ENCODE measurements at regions not wholly inside any gene's neighbourhood (a gene's known extent, or its start where the extent isn't known, plus 50 kb on each side); places are given as distances from the start of the nearest gene placed in this dataset.

DNA sequence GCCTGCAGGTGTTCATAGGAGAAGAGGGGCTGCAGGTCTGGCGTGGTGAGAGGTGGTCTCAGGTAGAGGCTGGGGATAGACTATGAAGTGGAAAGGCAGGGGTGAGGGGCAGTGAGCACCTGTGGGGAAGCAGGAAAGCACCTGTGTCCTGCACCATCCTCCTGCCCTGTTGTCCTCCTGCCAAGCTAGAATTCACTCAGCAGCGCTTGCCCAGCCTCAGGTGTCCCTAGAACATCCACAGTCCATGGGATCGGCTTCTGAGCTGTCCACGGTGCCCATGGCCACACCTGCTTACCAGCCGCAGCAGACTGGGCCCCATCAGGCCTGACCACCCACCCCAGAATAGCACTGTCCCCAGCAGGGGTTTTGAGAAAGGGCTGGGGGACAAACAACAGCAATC is 456.2 kb upstream of the SULF2 start:
- no peak for ATAC-seq
- Histone ChIP-seq H3K27me3 (ENCODE audit: control insufficient read depth in 1 of 2, insufficient read depth in 2 of 2, low read length in 2 of 2) (0 out of 5 replicates have a peak, but pooled peaks cover 0 to 7% of the 10 kb centered on the region in 2 experiments), H3K27ac (ENCODE audit: extremely low read length, insufficient read depth, low read length) (no peak overlapping the region), H4K20me1 (ENCODE audit: insufficient read depth, low read length) (no peaks in the 10 kb centered on the region), H3K36me3 (replicated peaks in 1 of 2; ENCODE audit: control insufficient read depth in 1 of 2, insufficient read depth in 2 of 2, low read length in 2 of 2) (no peaks in the 10 kb centered on the region), H3K79me2 (ENCODE audit: insufficient read depth, low read length) (no peaks in the 10 kb centered on the region), H3K4me1 (ENCODE audit: insufficient read depth, low read length) (no peaks in the 10 kb centered on the region), H3K9ac (ENCODE audit: insufficient read depth, low read depth, low read length) (no peak overlapping the region), H3K4me2 (ENCODE audit: low read depth, low read length) (no peak overlapping the region), H3K4me3 (replicated peaks in 1 of 3; ENCODE audit: insufficient read depth in 1 of 3, low read depth in 2 of 3, low read length in 3 of 3) (no peak overlapping the region), H2AFZ (ENCODE audit: low read length) (no peak overlapping the region), H3K9me3 (ENCODE audit: low read length) (no peaks in the 10 kb centered on the region)
- DNase-seq (ENCODE audit: low spot score) = no peak
- intact Hi-C loops (cut with micrococcal nuclease; ENCODE audit: unreplicated experiment) = no loop called here
- FAIRE-seq = no peak
- ChIA-PET CTCF (ENCODE audit: low intra/inter-chr PET ratio, low total read pairs) (no interaction called here), POLR2A (no interaction called here)
- BruUV-seq (replicated peaks) = no TSS peak
- WGBS (ENCODE audit: low lambda C conversion rate) = 16% methylated on average over 5 of the region's 5 CpGs
- TF ChIP-seq NFE2L1 (CRISPR knock-in tag; IDR thresholded peaks at IDR 0.05; ENCODE audit: borderline replicate concordance) = no peak
- TF ChIP-seq ZNF350 (CRISPR knock-in tag; IDR thresholded peaks at IDR 0.05; ENCODE audit: borderline replicate concordance, low read depth) = no peak
- no peak for TF ChIP-seq ZNF644 (CRISPR knock-in tag; IDR thresholded peaks at IDR 0.05; ENCODE audit: low read depth)
- TF ChIP-seq, protein P1, sequence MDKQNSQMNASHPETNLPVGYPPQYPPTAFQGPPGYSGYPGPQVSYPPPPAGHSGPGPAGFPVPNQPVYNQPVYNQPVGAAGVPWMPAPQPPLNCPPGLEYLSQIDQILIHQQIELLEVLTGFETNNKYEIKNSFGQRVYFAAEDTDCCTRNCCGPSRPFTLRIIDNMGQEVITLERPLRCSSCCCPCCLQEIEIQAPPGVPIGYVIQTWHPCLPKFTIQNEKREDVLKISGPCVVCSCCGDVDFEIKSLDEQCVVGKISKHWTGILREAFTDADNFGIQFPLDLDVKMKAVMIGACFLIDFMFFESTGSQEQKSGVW (CRISPR knock-in tag; IDR thresholded peaks at IDR 0.05; ENCODE audit: borderline replicate concordance) = no peak
- no peak for TF ChIP-seq SALL2 (CRISPR knock-in tag; IDR thresholded peaks at IDR 0.05)
- TF ChIP-seq, protein P2, sequence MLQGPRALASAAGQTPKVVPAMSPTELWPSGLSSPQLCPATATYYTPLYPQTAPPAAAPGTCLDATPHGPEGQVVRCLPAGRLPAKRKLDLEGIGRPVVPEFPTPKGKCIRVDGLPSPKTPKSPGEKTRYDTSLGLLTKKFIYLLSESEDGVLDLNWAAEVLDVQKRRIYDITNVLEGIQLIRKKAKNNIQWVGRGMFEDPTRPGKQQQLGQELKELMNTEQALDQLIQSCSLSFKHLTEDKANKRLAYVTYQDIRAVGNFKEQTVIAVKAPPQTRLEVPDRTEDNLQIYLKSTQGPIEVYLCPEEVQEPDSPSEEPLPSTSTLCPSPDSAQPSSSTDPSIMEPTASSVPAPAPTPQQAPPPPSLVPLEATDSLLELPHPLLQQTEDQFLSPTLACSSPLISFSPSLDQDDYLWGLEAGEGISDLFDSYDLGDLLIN (CRISPR knock-in tag; IDR thresholded peaks at IDR 0.05; ENCODE audit: borderline replicate concordance) = no peak
- in situ Hi-C loops (cut with HindIII; ENCODE audit: extremely low pct_ligation_motif_present, low pct_unique_long_range_greater_than_20kb) = no loop called here

DNA sequence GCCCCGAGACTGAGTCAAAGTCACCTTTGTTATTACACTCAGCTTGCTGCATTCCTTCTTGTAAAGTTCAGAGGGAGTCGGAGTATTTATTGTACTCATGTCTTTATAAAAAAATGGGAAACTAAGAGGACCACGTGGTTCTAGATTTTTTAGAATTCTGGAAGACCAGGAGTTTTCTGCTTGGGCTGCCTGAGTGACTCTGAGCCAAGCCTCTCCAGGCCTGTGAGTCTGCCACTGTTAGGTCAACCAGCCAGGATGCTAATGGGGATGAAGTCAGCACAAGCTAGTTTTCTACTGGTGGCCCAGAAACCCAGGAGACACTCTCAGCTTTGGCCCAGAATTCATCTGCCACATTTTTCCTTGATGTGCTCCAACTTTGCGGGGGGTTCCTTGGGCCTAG is 453.5 kb upstream of the SULF2 start:
- H3K4me1 ChIP-seq (ENCODE audit: insufficient read depth, low read length) = no peaks in the 10 kb centered on the region
- BruUV-seq (replicated peaks) = no TSS peak
- H3K79me2 ChIP-seq (ENCODE audit: insufficient read depth, low read length) = no peaks in the 10 kb centered on the region
- H3K4me2 ChIP-seq (ENCODE audit: low read depth, low read length) = no peak overlapping the region
- POLR2A ChIA-PET = no interaction called here
- in situ Hi-C loops (cut with HindIII; ENCODE audit: extremely low pct_ligation_motif_present, low pct_unique_long_range_greater_than_20kb) = no loop called here
- CTCF ChIA-PET (ENCODE audit: low intra/inter-chr PET ratio, low total read pairs) = no interaction called here
- intact Hi-C loops (cut with micrococcal nuclease; ENCODE audit: unreplicated experiment) = no loop called here
- FAIRE-seq = no peak
- no peaks in the 10 kb centered on the region for H3K36me3 ChIP-seq (replicated peaks in 1 of 2; ENCODE audit: control insufficient read depth in 1 of 2, insufficient read depth in 2 of 2, low read length in 2 of 2)
- H4K20me1 ChIP-seq (ENCODE audit: insufficient read depth, low read length) = no peaks in the 10 kb centered on the region
- H3K9me3 ChIP-seq (ENCODE audit: low read length) = no peaks in the 10 kb centered on the region
- WGBS (ENCODE audit: low lambda C conversion rate) = 32% methylated on average over 4 of the region's 4 CpGs
- 0 out of 5 replicates have a peak, but pooled peaks cover 0 to 7% of the 10 kb centered on the region in 2 experiments for H3K27me3 ChIP-seq (ENCODE audit: control insufficient read depth in 1 of 2, insufficient read depth in 2 of 2, low read length in 2 of 2)
- no peak for DNase-seq (ENCODE audit: low spot score)
- H3K27ac ChIP-seq (ENCODE audit: extremely low read length, insufficient read depth, low read length) = no peak overlapping the region
- no peak for ATAC-seq
- no peak overlapping the region for H3K9ac ChIP-seq (ENCODE audit: insufficient read depth, low read depth, low read length)
- no peak overlapping the region for H2AFZ ChIP-seq (ENCODE audit: low read length)
- H3K4me3 ChIP-seq (replicated peaks in 1 of 3; ENCODE audit: insufficient read depth in 1 of 3, low read depth in 2 of 3, low read length in 3 of 3) = no peak overlapping the region
- TF ChIP-seq JARID2 (CRISPR knock-in tag; IDR thresholded peaks at IDR 0.05; ENCODE audit: insufficient replicate concordance) (no peak), XRCC5 (optimal IDR thresholded peaks at IDR 0.05; ENCODE audit: low read length) (no peak), GATAD1 (CRISPR knock-in tag; IDR thresholded peaks at IDR 0.05) (no peak), SYNCRIP (IDR thresholded peaks at IDR 0.05; ENCODE audit: insufficient read depth, low read depth, low read length) (no peak), ZNF816 (CRISPR knock-in tag; IDR thresholded peaks at IDR 0.05; ENCODE audit: borderline replicate concordance) (no peak)
- TF ChIP-seq, protein P3, sequence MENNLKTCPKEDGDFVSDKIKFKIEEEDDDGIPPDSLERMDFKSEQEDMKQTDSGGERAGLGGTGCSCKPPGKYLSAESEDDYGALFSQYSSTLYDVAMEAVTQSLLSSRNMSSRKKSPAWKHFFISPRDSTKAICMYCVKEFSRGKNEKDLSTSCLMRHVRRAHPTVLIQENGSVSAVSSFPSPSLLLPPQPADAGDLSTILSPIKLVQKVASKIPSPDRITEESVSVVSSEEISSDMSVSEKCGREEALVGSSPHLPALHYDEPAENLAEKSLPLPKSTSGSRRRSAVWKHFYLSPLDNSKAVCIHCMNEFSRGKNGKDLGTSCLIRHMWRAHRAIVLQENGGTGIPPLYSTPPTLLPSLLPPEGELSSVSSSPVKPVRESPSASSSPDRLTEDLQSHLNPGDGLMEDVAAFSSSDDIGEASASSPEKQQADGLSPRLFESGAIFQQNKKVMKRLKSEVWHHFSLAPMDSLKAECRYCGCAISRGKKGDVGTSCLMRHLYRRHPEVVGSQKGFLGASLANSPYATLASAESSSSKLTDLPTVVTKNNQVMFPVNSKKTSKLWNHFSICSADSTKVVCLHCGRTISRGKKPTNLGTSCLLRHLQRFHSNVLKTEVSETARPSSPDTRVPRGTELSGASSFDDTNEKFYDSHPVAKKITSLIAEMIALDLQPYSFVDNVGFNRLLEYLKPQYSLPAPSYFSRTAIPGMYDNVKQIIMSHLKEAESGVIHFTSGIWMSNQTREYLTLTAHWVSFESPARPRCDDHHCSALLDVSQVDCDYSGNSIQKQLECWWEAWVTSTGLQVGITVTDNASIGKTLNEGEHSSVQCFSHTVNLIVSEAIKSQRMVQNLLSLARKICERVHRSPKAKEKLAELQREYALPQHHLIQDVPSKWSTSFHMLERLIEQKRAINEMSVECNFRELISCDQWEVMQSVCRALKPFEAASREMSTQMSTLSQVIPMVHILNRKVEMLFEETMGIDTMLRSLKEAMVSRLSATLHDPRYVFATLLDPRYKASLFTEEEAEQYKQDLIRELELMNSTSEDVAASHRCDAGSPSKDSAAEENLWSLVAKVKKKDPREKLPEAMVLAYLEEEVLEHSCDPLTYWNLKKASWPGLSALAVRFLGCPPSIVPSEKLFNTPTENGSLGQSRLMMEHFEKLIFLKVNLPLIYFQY (CRISPR knock-in tag; IDR thresholded peaks at IDR 0.05; ENCODE audit: borderline replicate concordance) = no peak
